ENCODE measurements at regions not wholly inside any gene's neighbourhood (a gene's known extent, or its start where the extent isn't known, plus 50 kb on each side); places are given as distances from the start of the nearest gene placed in this dataset.

DNA sequence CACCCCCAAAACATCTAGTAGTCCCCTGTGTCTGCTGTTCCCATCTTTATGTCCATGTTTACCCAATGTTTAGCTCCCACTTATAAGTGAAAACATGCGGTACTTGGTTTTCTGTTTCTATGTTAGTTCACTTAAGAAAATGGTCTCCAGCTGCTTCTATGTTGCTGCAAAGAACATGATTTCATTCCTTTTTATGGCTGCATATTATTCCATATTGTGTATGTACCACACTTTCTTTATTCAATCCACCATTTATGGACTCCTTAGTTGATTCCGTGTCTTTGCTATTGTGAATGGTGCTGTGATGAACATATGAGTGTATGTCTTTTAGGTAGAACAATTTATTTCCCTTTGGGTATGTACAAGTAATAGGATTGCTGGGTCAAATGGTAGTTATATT, 51.2 kb downstream of the GRK7 start:
- Mint-ChIP-seq H3K9me3 (peaks cover 0 to 15% (median 10%) of the 10 kb centered on the region in 7 donors), H3K27me3 (peaks cover 0 to 17% (median 5%) of the 10 kb centered on the region in 3 donors), H3K27ac (no peak overlapping the region), H3K36me3 (no peaks in the 10 kb centered on the region), H3K4me3 (no peak overlapping the region), H3K4me1 (no peaks in the 10 kb centered on the region)
- ATAC-seq (ENCODE audit: low read depth in 2 of 2) = no peak
- no peak for DNase-seq

DNA sequence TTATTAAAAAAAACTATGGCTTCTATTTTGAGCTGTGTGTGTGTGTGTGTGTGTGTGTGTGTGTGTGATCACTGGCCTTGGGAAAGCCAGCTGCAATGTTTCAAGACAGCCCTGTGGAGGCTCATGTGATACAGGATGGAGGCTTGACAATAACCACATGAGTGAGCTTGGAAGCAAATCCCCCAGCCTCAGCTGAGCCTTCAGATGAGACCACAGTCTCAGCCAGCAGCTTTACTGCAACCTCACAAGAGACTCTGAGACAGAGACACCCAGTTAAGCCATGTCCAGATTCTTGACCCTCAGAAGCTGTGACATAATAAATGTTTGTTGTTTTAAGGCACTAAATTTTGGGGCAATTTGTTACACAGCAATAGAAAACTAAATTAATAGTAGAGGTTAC, 52.5 kb downstream of the GRK7 start:
- peak overlapping the region in 2 of 6 donors; percentile 13 to 93 for H3K27ac Mint-ChIP-seq
- DNase-seq (no peak), ATAC-seq (ENCODE audit: low read depth in 2 of 2) (no peak)
- peaks cover 0 to 15% (median 10%) of the 10 kb centered on the region in 7 donors for H3K9me3 Mint-ChIP-seq
- no peaks in the 10 kb centered on the region for H3K36me3 Mint-ChIP-seq
- no peak overlapping the region for H3K4me3 Mint-ChIP-seq
- H3K4me1 Mint-ChIP-seq = no peaks in the 10 kb centered on the region
- peaks cover 0 to 17% (median 5%) of the 10 kb centered on the region in 3 donors for H3K27me3 Mint-ChIP-seq

DNA sequence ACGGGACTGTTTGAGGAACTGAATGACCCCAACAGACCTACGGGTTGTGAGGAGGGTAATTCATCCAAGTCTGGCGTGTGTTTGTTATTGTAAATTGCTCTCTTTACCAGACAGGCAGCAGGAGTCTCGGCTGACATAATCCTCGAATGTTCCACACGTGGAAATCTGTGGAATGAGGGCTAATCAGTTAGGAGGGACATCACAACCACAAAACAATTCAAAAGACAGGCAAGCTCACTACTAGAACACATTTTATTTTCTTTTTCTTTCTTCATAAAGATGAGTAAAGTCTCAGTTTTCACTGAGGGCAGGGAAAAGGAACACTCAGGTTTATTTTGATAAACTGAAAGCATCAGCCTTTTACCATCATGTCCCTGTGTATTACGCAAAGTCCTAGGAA, 53.8 kb downstream of the GRK7 start:
- H3K4me1 Mint-ChIP-seq = no peaks in the 10 kb centered on the region
- no peak overlapping the region for H3K4me3 Mint-ChIP-seq
- peaks cover 4 to 15% (median 10%) of the 10 kb centered on the region in 7 donors for H3K9me3 Mint-ChIP-seq
- DNase-seq = no peak
- no peaks in the 10 kb centered on the region for H3K36me3 Mint-ChIP-seq
- H3K27me3 Mint-ChIP-seq = peaks cover 0 to 17% (median 5%) of the 10 kb centered on the region in 3 donors
- no peak for ATAC-seq (ENCODE audit: low read depth in 2 of 2)
- peak overlapping the region in 1 of 6 donors; percentile 50 for H3K27ac Mint-ChIP-seq

DNA sequence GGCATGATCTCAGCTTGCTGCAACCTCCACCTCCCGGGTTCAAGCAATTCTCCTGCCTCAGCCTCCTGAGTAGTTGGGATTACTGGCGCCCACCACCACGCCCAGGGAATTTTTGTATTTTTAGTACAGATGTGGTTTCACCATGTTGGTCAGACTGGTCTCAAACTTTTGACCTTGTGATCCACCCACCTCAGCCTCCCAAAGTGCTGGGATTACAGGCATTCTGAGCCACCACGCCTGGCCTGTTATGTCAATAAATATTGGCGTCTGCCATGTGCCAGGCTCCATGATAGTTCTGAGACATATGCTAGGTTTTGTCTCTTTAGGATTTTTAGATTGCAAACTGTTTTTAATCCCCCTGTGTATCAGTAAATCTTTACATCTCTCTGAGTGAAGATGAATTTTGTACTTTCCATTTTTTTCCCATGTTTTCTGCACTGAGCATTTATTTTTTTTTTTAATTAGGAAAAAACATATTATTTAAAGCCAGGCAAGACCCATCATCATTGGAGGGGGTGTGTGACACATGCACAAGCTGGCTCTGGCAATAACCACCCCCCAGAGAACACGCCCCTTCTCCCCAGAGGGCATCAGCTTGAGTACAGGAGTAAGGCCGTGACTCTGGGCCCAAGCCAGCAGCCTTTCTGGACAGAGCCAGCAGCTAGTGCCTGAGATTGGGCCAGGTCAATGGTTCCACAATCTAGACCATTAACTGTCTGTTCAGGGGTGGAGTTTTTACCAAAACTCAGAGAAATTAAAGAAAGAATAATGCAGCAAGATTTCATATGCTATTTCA, 51.0 kb upstream of the ATP1B3 start:
- ATAC-seq (ENCODE audit: low read depth in 2 of 2) (no peak), DNase-seq (no peak)
- Mint-ChIP-seq H3K4me3 (no peak overlapping the region), H3K27ac (no peak overlapping the region), H3K27me3 (no peaks in the 10 kb centered on the region), H3K4me1 (no peaks in the 10 kb centered on the region), H3K9me3 (peaks cover 0 to 4% (median 0%) of the 10 kb centered on the region in 7 donors), H3K36me3 (no peaks in the 10 kb centered on the region)
